ENCODE measurements at regions not wholly inside any gene's neighbourhood (a gene's known extent, or its start where the extent isn't known, plus 50 kb on each side); places are given as distances from the start of the nearest gene placed in this dataset.
"Not testable (repeated sequence)": the region's sequence is repeated elsewhere in the genome, so short reads cannot be mapped to it uniquely, and the experiment has no call there.

GRCh38 chr7:149978537-149978936, 104.8 kb downstream of the ATP6V0E2 start:
- not testable (repeated sequence) for DNase-seq (ENCODE audit: low spot score in 2 of 2); H3K4me1 Mint-ChIP-seq; H3K36me3 Mint-ChIP-seq; H3K4me3 Mint-ChIP-seq; ATAC-seq; H3K27ac Mint-ChIP-seq; H3K9me3 Mint-ChIP-seq

GRCh38 chr7:149978944-149979343, 105.2 kb downstream of the ATP6V0E2 start:
- H3K27ac Mint-ChIP-seq; H3K4me1 Mint-ChIP-seq; DNase-seq (ENCODE audit: low spot score in 2 of 2); H3K4me3 Mint-ChIP-seq; ATAC-seq; H3K9me3 Mint-ChIP-seq; H3K36me3 Mint-ChIP-seq: not testable (repeated sequence)

DNA sequence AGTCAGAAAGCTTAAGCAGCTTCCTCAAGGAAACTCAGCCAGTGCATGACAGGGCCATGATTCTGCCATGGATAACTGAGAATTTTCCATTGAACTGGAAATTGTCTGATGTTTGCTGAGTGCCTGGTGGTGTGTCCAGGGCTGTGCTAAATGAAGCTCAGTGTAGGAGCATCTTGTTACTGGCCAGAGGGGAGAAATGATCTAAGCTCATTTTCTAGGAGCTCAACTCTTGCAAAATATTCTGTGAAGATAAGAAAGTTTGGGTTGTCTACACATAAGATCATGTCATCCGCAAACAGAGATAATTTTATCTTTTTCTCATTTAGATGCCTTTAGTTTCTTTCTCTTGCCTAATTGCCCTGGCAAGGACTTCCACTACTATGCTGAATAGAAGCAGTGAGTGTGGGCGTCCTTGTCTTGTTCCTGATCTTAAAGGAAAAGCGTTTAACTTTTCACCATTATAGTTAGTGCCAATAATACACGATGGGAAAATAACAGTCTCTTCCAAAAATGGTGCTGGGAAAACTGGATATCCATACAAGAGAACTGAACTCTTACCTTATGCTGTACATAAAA, 108.9 kb downstream of the ATP6V0E2 start:
- H3K4me1 Mint-ChIP-seq; DNase-seq (ENCODE audit: low spot score in 2 of 2); H3K36me3 Mint-ChIP-seq; H3K27ac Mint-ChIP-seq; ATAC-seq; H3K4me3 Mint-ChIP-seq; H3K9me3 Mint-ChIP-seq: not testable (repeated sequence)

DNA sequence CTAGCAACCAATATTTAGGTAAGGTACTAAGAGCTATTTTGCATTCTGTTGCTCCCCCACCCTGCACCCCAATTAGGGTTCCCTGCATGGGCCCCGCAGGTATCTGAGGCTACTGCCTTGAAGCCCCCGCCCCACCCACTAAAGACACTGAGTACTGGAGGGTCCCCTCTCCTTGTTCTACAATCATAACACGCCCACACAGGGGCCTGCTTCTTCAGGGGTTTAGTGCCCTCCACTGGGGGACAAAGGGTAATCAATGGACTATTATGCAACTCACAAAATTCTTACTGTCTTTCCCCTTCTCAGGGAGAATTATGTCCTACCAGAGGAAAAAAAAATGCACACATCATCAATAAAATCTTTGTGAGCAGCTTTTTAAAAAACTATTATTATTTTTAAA, 113.1 kb downstream of the ATP6V0E2 start:
- H3K27ac Mint-ChIP-seq; ATAC-seq; DNase-seq (ENCODE audit: low spot score in 2 of 2); H3K4me3 Mint-ChIP-seq; H3K9me3 Mint-ChIP-seq; H3K36me3 Mint-ChIP-seq; H3K4me1 Mint-ChIP-seq: not testable (repeated sequence)

DNA sequence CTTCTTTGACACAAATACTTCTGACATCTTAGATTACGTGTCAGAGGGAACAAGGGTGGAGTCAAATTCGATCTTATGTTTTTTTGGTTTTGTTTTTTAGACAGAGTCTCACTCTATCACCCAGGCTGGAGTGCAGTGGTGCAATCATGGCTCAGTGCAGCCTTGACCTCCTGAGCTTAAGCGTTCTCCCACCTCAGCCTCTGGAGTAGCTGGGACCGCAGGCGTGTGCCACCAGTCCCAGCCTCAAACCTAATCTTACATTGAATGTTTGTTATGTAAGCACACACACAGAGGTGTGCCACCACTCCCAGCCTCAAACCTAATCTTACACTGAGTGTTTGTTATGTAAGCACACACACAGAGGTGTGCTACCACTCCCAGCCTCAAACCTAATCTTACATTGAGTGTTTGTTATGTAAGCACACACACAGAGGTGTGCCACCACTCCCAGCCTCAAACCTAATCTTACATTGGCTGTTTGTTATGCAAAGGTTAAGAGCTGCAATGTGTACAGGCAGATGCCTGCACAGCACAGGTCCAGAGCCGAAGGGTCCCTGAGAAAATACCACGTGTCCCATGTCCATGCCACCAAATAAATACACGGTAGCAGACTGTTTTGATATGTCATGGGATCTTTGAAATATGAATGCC, 118.0 kb downstream of the ATP6V0E2 start:
- DNase-seq (ENCODE audit: low spot score in 2 of 2); H3K4me3 Mint-ChIP-seq; H3K27ac Mint-ChIP-seq; H3K4me1 Mint-ChIP-seq; H3K9me3 Mint-ChIP-seq; H3K36me3 Mint-ChIP-seq; ATAC-seq: not testable (repeated sequence)

DNA sequence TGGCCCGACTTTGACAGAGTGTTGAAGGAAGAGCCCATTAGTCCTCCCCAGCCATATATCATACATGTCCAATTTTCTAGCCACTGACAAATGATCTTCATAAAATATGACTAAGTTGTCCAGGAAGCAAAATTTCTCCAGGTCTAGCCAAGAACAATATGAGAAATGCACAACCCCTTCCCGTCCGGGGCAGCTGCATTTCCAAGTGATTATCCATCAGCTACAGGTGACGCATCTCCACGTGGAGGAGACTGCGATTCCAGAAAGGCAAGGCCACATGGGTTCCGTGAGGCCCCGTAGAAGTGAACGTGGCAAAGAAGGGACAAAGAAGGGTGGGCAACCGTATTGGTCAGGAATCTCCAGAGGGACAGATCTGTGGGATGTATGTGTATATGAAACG, 118.6 kb downstream of the ATP6V0E2 start:
- not testable (repeated sequence) for H3K9me3 Mint-ChIP-seq; ATAC-seq; H3K36me3 Mint-ChIP-seq; DNase-seq (ENCODE audit: low spot score in 2 of 2); H3K27ac Mint-ChIP-seq; H3K4me3 Mint-ChIP-seq; H3K4me1 Mint-ChIP-seq

DNA sequence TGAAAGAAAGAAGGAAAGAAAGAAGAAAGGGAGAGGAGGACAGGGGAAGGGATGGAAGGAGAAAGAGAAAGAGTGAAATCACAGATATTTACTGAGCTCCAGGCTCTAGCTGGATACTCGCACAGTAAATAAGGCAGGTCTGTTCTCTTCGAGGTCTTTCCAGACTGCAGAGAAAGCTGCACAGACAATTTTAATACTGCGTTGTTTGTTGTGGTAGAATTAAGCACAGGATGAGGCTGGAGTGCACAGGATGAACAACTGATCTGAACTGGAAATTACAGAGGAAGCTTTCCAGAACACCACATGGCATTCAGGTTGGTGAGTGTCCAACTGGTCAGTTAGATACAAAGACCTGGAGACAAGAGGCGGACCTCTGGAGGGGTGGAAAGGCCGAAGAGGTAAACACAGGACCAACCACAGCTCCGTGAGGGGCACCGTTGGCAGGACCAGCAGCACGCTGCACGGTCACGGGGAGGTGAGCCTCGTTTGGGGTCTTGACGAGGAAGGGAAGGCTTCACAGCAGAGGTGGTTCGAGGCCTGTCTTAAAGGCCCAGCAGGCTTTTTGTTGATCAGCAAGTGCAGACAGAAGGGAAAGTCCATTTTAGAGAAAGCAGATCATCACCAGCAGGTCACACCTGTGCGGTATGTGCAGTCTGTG, 121.7 kb downstream of the ATP6V0E2 start:
- H3K4me3 Mint-ChIP-seq; DNase-seq (ENCODE audit: low spot score in 2 of 2); ATAC-seq; H3K36me3 Mint-ChIP-seq; H3K27ac Mint-ChIP-seq; H3K9me3 Mint-ChIP-seq; H3K4me1 Mint-ChIP-seq: not testable (repeated sequence)

DNA sequence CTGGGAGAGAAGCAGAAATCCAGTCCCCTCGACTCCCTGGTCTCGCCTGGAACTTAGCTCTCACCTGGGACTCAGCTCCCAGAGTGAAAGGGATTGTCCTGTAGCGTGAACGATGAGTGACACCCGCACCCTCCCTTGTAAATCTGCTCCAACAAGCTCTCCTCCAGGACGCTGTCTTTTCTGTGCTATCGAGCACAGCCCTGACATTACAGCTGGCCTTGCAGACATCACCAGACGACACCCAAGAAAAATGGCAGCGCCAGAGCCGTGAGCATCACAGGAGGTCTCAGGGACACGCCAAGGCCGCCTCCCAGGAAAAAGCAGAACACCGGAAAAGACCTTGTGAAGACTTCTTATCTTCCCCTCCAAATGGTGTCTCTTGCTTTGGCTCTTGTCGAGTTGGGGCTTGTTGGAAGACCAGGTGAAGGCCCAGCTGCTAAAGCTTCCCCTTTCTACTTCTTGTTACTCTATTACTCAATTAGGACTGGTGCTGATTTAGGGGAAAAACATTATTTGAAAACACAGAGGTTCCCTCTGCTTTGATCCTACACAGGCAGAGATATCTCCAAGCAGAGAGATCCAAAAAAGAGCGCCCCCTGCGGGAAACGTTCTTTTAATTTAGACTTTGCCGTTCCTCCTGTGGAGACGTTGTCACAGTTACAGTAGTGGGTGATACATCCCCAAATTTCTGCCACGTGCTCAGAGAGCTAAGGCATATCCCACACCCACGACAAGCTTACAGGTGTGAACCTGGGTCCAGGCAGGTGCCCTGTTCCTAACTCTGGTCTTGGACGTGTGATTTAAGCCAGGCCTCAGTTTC, 127.2 kb downstream of the ATP6V0E2 start:
- DNase-seq (ENCODE audit: low spot score in 2 of 2); H3K36me3 Mint-ChIP-seq; H3K9me3 Mint-ChIP-seq; H3K27ac Mint-ChIP-seq; H3K4me1 Mint-ChIP-seq; H3K4me3 Mint-ChIP-seq: not testable (repeated sequence)
- peak; percentile 43 for ATAC-seq

DNA sequence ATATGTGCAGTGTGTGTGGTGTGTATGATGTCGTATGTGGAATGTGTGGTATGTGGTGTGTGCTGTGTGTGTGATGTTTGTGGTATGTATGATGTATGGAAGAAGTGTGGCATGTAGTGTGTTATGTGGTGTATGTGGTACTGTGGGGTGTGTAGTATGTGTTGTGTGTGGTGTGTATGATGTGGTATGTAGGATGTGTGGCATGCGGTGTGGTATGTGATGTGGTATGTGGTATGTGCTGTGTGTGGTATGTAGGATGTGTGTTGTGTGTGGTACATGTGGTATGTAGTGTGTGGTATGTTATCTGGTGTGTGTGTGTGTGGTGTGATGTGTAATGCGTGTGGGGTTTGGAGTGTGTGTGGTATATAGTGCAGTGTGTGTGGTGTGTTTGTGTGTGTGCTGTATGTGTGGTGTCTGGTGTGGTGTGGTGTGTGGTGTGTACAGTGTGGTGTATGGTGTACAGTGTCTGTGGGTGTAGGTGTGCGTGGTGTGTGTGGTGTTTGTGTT, 129.6 kb downstream of the ATP6V0E2 start:
- no peak overlapping the region for H3K4me3 Mint-ChIP-seq
- H3K9me3 Mint-ChIP-seq, result no peaks in the 10 kb centered on the region
- no peak overlapping the region for H3K27ac Mint-ChIP-seq
- ATAC-seq, result peak; percentile 45
- no peak for DNase-seq (ENCODE audit: low spot score in 2 of 2)
- no peaks in the 10 kb centered on the region for H3K4me1 Mint-ChIP-seq
- H3K36me3 Mint-ChIP-seq, result no peaks in the 10 kb centered on the region

DNA sequence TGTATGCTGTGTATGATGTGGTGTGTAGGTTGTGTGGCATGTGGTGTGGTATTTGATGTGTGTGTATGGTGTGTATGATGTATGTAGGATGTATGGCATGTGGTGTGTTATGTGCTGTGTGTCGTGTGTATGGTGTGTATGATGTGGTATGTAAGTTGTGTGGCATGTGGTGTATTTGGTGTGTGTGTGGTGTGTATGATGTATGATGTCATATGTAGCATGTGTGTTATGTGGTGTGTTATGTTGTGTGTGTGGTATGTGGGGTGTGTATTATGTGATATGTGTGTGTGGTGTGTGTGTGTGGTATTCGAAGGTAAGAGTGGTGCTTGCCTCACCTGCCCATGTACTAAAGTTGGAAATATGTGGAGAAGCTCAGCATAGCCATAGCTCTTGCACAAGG, 130.2 kb downstream of the ATP6V0E2 start:
- not testable (repeated sequence) for H3K4me3 Mint-ChIP-seq; H3K36me3 Mint-ChIP-seq; H3K27ac Mint-ChIP-seq; H3K9me3 Mint-ChIP-seq; ATAC-seq; DNase-seq (ENCODE audit: low spot score in 2 of 2); H3K4me1 Mint-ChIP-seq

- H3K4me1 Mint-ChIP-seq; H3K9me3 Mint-ChIP-seq; H3K36me3 Mint-ChIP-seq; H3K4me3 Mint-ChIP-seq; ATAC-seq; DNase-seq (ENCODE audit: low spot score in 2 of 2); H3K27ac Mint-ChIP-seq: not testable (repeated sequence)
These were observed 131.1 kb downstream of the ATP6V0E2 start for GRCh38 chr7:150004843-150005242.

DNA sequence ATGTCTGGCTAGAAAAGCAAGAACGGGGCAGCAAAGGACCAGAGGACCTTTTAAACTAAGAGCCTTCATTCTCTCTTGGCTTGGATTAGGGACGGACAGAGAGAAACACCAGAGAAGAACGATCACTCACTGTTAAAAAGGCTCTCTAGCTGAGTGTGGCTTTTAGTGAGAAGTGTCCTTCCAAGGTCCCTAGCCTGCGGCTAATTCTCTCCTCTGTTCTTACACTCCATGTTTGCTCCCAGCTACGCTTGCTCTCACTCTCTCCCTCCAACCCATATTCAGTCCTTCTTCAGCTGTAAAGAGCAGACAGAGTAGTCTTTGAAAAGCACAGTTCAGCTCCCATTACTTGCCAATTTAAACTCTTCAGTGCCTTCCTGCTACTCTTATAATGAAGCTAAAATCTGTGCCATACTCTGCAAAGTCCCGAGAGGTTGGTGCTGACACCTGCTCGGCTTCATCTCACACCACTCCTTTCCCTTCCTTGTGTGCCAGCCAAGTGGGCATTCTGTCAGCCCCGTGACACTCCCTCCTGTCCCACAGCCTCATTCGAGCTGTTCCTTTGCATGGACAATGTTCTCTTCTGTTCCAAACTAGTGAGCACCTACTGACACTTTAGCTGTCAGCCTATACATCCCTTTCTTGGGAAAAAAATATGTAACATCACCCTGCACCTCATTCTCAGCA, 136.0 kb downstream of the ATP6V0E2 start:
- not testable (repeated sequence) for ATAC-seq; H3K27ac Mint-ChIP-seq; H3K36me3 Mint-ChIP-seq; H3K4me1 Mint-ChIP-seq; H3K9me3 Mint-ChIP-seq; H3K4me3 Mint-ChIP-seq; DNase-seq (ENCODE audit: low spot score in 2 of 2)

GRCh38 chr7:150016651-150017189, 143.0 kb downstream of the ATP6V0E2 start:
- not testable (repeated sequence) for H3K36me3 Mint-ChIP-seq; H3K4me1 Mint-ChIP-seq; ATAC-seq; H3K9me3 Mint-ChIP-seq; H3K4me3 Mint-ChIP-seq; H3K27ac Mint-ChIP-seq; DNase-seq (ENCODE audit: low spot score in 2 of 2)

GRCh38 chr7:150020210-150020609, 146.4 kb downstream of the ATP6V0E2 start:
- not testable (repeated sequence) for DNase-seq (ENCODE audit: low spot score in 2 of 2); H3K27ac Mint-ChIP-seq; H3K9me3 Mint-ChIP-seq; ATAC-seq; H3K4me3 Mint-ChIP-seq; H3K4me1 Mint-ChIP-seq; H3K36me3 Mint-ChIP-seq

Data from stimulated activated effector memory CD8-positive, alpha-beta T cell treated with anti-CD3 and anti-CD28 coated beads, Interleukin-12 subunit alpha, Interleukin-12 subunit beta, amount 100 ng/mL, for 72 hours (primary cell).